ENCODE measurements at regions not wholly inside any gene's neighbourhood (a gene's known extent, or its start where the extent isn't known, plus 50 kb on each side); places are given as distances from the start of the nearest gene placed in this dataset.
"Not testable (repeated sequence)": the region's sequence is repeated elsewhere in the genome, so short reads cannot be mapped to it uniquely, and the experiment has no call there.

DNA sequence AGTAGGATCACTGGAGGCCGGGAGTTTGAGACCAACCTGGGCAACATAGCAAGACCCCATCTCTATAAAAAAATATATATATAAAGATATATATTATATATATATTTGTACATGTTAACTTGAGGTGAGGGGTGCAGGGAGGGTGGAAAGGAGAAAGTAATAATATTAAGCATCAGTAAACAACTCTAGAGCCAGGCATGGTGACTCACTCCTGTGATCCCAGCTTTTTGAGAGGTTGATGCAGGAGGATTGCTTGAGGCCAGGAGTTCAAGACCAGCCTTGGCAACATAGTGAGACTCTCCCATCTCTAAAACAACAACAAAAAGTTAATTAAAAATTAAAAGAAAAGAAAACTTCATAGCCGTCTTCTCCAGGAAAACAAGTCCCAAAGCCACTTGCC is 61.7 kb upstream of the SMURF2 start:
- no peak for DNase-seq

DNA sequence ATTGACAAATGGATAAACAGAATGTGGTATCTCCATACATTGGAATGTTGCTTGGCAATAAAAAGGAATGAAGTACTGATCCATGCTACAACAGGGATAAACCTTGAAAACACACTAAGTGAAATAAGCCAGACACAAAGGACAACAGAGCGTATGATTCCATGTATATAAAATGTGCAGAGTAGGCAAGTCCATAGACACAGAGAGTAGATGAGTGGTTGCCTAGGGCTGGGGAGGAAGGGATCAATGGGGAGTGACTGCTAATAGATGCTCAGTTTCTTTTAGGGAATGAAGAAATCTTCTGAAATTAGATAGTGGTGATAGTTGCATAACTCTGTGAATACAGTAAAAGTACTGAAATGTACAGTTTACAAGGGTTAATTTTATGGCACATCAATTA is 59.4 kb upstream of the SMURF2 start:
- DNase-seq: not testable (repeated sequence)

DNA sequence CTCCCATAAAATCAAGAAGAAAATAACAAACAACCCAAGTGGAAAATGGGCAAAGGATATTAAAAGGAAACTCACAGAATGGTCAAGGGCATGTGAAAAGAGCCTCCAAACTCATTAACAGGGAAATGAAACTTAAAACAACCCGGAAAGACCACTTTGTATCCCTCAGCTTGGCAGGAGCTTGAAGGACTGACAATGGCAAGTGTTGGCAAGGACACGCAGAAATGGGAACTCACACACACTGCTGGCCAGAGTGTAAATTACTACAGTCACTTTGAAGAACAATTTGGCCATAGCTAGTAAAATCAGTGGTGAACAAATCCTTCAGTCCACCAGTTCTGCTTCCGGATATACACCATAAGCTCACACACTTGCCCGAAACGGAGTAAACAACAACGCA is 58.1 kb upstream of the SMURF2 start:
- DNase-seq: not testable (repeated sequence)

DNA sequence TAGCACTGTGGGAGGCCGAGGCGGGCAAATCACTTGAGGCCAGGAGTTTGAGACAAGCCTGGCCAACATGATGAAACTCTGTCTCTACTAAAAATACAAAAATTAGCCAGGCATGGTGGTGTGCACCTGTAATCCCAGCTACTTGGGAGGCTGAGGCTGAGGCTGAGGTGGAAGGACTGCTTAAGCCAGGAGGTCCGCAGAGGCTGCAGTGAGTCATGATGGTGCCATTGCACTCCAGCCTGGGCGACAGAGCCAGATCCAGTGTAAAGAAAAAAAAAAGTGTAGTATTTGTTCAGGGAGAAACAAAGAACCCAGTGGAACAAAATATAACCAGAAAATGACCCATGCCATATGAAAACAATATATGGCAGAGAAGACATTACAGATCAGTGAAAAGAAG is 57.4 kb upstream of the SMURF2 start:
- DNase-seq: not testable (repeated sequence)

GRCh38 chr17:64718816-64719215 is 56.7 kb upstream of the SMURF2 start:
- DNase-seq: not testable (repeated sequence)

DNA sequence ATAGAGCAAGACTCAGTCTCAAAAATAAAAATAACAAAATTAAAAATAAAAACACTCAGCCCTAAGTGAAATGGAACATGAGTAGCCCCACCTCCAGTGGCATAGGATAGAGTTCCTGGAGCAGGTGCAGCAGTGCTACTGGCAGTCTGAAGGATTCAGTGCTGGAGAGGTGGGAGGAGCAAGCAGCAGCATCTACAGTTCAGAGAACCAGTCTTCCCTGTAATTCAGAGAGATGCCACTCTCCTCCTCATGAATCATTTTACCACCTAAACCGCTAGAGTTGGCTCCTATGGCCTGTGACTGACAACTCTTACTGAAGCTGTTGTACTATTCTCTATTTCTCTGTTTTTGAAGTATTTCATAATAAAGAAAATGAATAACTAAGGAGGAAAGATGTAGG is 56.0 kb upstream of the SMURF2 start:
- DNase-seq: peak; percentile 7

DNA sequence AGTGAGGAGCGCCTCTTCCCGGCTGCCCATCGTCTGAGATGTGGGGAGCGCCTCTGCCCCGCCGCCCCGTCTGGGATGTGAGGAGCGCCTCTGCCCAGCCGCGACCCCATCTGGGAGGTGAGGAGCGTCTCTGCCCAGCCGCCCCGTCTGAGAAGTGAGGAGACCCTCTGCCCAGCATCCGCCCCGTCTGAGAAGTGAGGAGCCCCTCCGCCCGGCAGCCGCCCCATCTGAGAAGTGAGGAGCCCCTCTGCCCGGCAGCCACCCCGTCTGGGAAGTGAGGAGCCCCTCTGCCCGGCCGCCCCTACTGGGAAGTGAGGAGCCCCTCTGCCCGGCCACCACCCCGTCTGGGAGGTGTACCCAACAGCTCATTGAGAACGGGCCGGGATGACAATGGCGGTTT is 54.4 kb upstream of the SMURF2 start:
- not testable (repeated sequence) for DNase-seq

DNA sequence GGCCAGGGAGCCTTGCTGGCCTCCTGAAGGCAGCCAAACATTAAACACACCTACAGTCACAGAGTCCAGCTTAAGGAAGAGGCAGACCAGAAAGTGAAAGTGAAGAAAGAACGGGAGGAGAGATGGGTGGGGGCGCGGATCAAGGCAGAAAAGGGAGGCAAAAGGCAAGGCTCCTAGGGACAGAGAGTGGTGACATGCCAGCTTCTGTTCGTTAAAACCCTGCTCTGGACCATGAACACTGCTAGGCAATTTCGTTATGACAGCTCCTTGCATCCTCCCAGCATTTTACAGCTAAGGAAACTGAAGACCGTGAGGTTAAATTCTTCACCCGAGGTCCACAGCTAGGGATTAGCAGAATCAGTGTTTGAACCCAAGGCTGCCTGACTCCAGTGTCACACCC is 51.7 kb upstream of the SMURF2 start:
- DNase-seq: not testable (repeated sequence)

- not testable (repeated sequence) for DNase-seq
These were observed 50.6 kb upstream of the SMURF2 start for GRCh38 chr17:64712557-64713351.
